HCT116 (cell line): ENCODE measurements at regions not wholly inside any gene's neighbourhood (a gene's known extent, or its start where the extent isn't known, plus 50 kb on each side); places are given as distances from the start of the nearest gene placed in this dataset.

Experiments
- ATAC-seq: fragments of 200-7000 bp; cut with Tn5 transposase; 2 replicates; pipeline ENCODE4 v1.9.1; 2020; ENCODE audit warnings: mild to moderate bottlenecking, moderate library complexity
- BruUV-seq: library from RNA; stranded (reverse); fragments of 400-500 nt; replicated peaks from 2 replicates; lab custom pipeline; 2021; lab: Mats Ljungman, UMichigan
- CTCF ChIA-PET: fragments of 300-600 bp; sonication (Branson Sonifier 250); formaldehyde crosslinking; loops from one replicate; lab custom pipeline; 2021; ENCODE audit warnings: antibody characterized with exemption; lab: Charles Lee
- POLR2A ChIA-PET: fragments of 300-600, 350-600 bp; sonication (Branson Sonifier 250); formaldehyde crosslinking; loops from one replicate; lab custom pipeline; 2021; ENCODE audit warnings: antibody characterized with exemption; lab: Charles Lee
- RAD21 ChIA-PET, 2 experiments: fragments of 300-600 bp; sonication (Branson Sonifier 250); formaldehyde crosslinking; loops; one replicate each; lab custom pipeline; 2023; ENCODE audit warnings: low total read pairs in 2 of 2; ENCODE audit not compliant: uncharacterized antibody in 2 of 2, unreplicated experiment in 2 of 2, low non-redundant PET in 1 of 2; lab: Charles Lee
- DNase-seq: peaks from one replicate; pipeline ENCODE4 v3.0.0-alpha.2; 2010; ENCODE audit warnings: low read depth, low spot score
- H2AFZ ChIP-seq: fragments of 200-600 bp; shearing (Covaris generic), sonication (generic); 2 replicates; pipeline ENCODE4 v1.6.1; 2017; ENCODE audit warnings: low read depth, mixed run types, mixed read lengths, antibody characterized with exemption, low read length; ENCODE audit not compliant: poor library complexity, severe bottlenecking
- H3K27ac ChIP-seq: 2 replicates; pipeline ENCODE4 v1.5.1; 2012; ENCODE audit warnings: low read depth, low read length
- H3K27me3 ChIP-seq: fragments of 200-600 bp; sonication (generic); 2 replicates; pipeline ENCODE4 v1.6.1; 2016; ENCODE audit warnings: mixed run types, low read length, mixed read lengths; ENCODE audit not compliant: insufficient read depth
- H3K36me3 ChIP-seq, 2 experiments: fragments of 200-500 bp in 1 of 2; fragments of 200-600 bp in 1 of 2; sonication (Bioruptor generic) in 1 of 2; sonication (generic) in 1 of 2; 2 replicates each; pipeline versions ENCODE4 v1.5.1 to v1.6.1; 2014 to 2016; ENCODE audit warnings: low read length in 2 of 2, inconsistent platforms in 1 of 2, mixed read lengths in 1 of 2, mixed run types in 1 of 2; ENCODE audit not compliant: insufficient read depth in 2 of 2, control insufficient read depth in 1 of 2
- H3K4me1 ChIP-seq, 2 experiments: fragments of 200-600 bp in 1 of 2; sonication (generic) in 1 of 2; 2 replicates each; pipeline versions ENCODE4 v1.5.1 to v1.6.1; 2012 to 2017; ENCODE audit warnings: low read length in 2 of 2, inconsistent platforms in 1 of 2, mild to moderate bottlenecking in 1 of 2, mixed read lengths in 1 of 2, mixed run types in 1 of 2, moderate library complexity in 1 of 2; ENCODE audit not compliant: insufficient read depth in 2 of 2, control insufficient read depth in 1 of 2
- H3K4me2 ChIP-seq: fragments of 200-600 bp; sonication (generic); 2 replicates; pipeline ENCODE4 v1.6.1; 2017; ENCODE audit warnings: mixed run types, low read length, mixed read lengths
- H3K4me3 ChIP-seq, 2 experiments: fragments of 200-600 bp in 1 of 2; sonication (generic) in 1 of 2; replicated peaks in 1 of 2; 2 replicates each; pipeline ENCODE4 v1.5.1; 2011 to 2016; ENCODE audit warnings: low read length in 2 of 2, control low read depth in 1 of 2, low read depth in 1 of 2, mild to moderate bottlenecking in 1 of 2, mixed read lengths in 1 of 2, mixed run types in 1 of 2
- H3K79me2 ChIP-seq: fragments of 200-600 bp; sonication (generic); 2 replicates; pipeline ENCODE4 v1.6.1; 2017; ENCODE audit warnings: mild to moderate bottlenecking, mixed run types, low read length, moderate library complexity, mixed read lengths; ENCODE audit not compliant: insufficient read depth
- H3K9ac ChIP-seq: fragments of 200-600 bp; sonication (generic); 2 replicates; pipeline ENCODE4 v1.6.1; 2016; ENCODE audit warnings: low read length, mixed read lengths
- H3K9me2 ChIP-seq: fragments of 200-600 bp; sonication (generic), shearing (Covaris generic); 2 replicates; pipeline ENCODE4 v1.6.1; 2017; ENCODE audit warnings: mixed run types, mild to moderate bottlenecking, moderate library complexity; ENCODE audit not compliant: insufficient read depth
- H3K9me3 ChIP-seq, 2 experiments: fragments of 200-500 bp in 1 of 2; fragments of 200-600 bp in 1 of 2; sonication (Bioruptor generic) in 1 of 2; sonication (generic) in 1 of 2; 2 replicates each; pipeline ENCODE4 v1.6.1; 2014 to 2017; ENCODE audit warnings: low read length in 2 of 2, mixed read lengths in 2 of 2, inconsistent platforms in 1 of 2, low read depth in 1 of 2, mild to moderate bottlenecking in 1 of 2, mixed run types in 1 of 2, moderate library complexity in 1 of 2; ENCODE audit not compliant: control insufficient read depth in 1 of 2, insufficient read depth in 1 of 2
- H4K20me1 ChIP-seq: fragments of 200-600 bp; sonication (generic), shearing (Covaris generic); 2 replicates; pipeline ENCODE4 v1.6.1; 2017; ENCODE audit warnings: mixed run types, mild to moderate bottlenecking, moderate library complexity; ENCODE audit not compliant: insufficient read depth
- CTCF ChIP-seq, 3 experiments: fragments of 200-600 bp in 1 of 3; sonication (generic) in 1 of 3; IDR thresholded peaks in 2 of 3; conservative IDR thresholded peaks in 1 of 3; 2 replicates each; pipeline ENCODE4 v1.5.1; 2012 to 2017; ENCODE audit warnings: low read depth in 2 of 3, low read length in 2 of 3, antibody characterized with exemption in 1 of 3, borderline replicate concordance in 1 of 3, control low read depth in 1 of 3, mild to moderate bottlenecking in 1 of 3, mixed read lengths in 1 of 3, mixed run types in 1 of 3, moderate library complexity in 1 of 3; ENCODE audit not compliant: insufficient read depth in 1 of 3
- FOSL1 ChIP-seq: IDR thresholded peaks from 2 replicates; pipeline ENCODE4 v1.6.1; 2012; ENCODE audit warnings: low read depth
- MAX ChIP-seq: IDR thresholded peaks from 2 replicates; pipeline ENCODE4 v1.6.1; 2012
- REST ChIP-seq: IDR thresholded peaks from 2 replicates; pipeline ENCODE4 v1.6.1; 2012; ENCODE audit warnings: low read depth
- SP1 ChIP-seq: IDR thresholded peaks from 2 replicates; pipeline ENCODE4 v1.6.1; 2012; ENCODE audit warnings: low read depth
- intact Hi-C: fragments of 100-400 bp; cut with micrococcal nuclease; formaldehyde crosslinking; loops from 2 replicates; pipeline ENCODE4 v1.10.0; 2022

GRCh38 chr2:41441958-41442357 lies 605.9 kb upstream of the PKDCC start:
- Histone ChIP-seq H3K36me3 (no peaks in the 10 kb centered on the region), H3K27me3 (no peaks in the 10 kb centered on the region), H3K4me1 (no peaks in the 10 kb centered on the region), H4K20me1 (no peaks in the 10 kb centered on the region), H3K79me2 (no peaks in the 10 kb centered on the region), H3K9me2 (no peaks in the 10 kb centered on the region), H2AFZ (no peak overlapping the region), H3K27ac (no peak overlapping the region), H3K9me3 (no peaks in the 10 kb centered on the region; a peak in 1 of 4 replicates), H3K9ac (no peak overlapping the region), H3K4me3 (no peak overlapping the region), H3K4me2 (no peak overlapping the region)
- DNase-seq = no peak
- ATAC-seq = no peak
- ChIA-PET POLR2A (no interaction called here), RAD21 (no interaction called here), CTCF (no interaction called here)
- TF ChIP-seq MAX (no peak), FOSL1 (no peak), CTCF (IDR thresholded peaks at IDR 0.05 in 2 of 3, conservative IDR thresholded peaks at IDR 0.05 in 1 of 3; ENCODE audit: borderline replicate concordance in 1 of 3, insufficient read depth in 1 of 3, low read depth in 2 of 3, low read length in 2 of 3) (no peak), SP1 (no peak), REST (no peak)
- intact Hi-C loops = no loop called here
- no TSS peak for BruUV-seq
